Esophagus squamous epithelium (tissue), 4 donors: ENCODE measurements at regions not wholly inside any gene's neighbourhood (a gene's known extent, or its start where the extent isn't known, plus 50 kb on each side); places are given as distances from the start of the nearest gene placed in this dataset.

Experiments used
- CTCF ChIP-seq, 6 experiments: fragments of 450-650 bp in 4 of 6; fragments of 200-600 bp in 2 of 6; sonication (generic) in 2 of 6; IDR thresholded peaks; one replicate each; pipeline ENCODE4 v1.5.1; 2016 to 2019; ENCODE audit warnings: antibody characterized with exemption in 6 of 6, mild to moderate bottlenecking in 4 of 6, moderate library complexity in 4 of 6
- POLR2A ChIP-seq, 4 donors: fragments of 450-650 bp; IDR thresholded peaks; one replicate each; pipeline ENCODE4 v1.6.1; 2017; ENCODE audit warnings: antibody characterized with exemption in 4 of 4, mild to moderate bottlenecking in 4 of 4, moderate library complexity in 3 of 4

GRCh38 chr10:32167450-32167849, 111.2 kb upstream of the KIF5B start:
- TF ChIP-seq CTCF (IDR thresholded peaks at IDR 0.05) (no peak), POLR2A (IDR thresholded peaks at IDR 0.05) (no peak)
